ENCODE measurements at regions not wholly inside any gene's neighbourhood (a gene's known extent, or its start where the extent isn't known, plus 50 kb on each side); places are given as distances from the start of the nearest gene placed in this dataset.

GRCh38 chr6:41432280-41432679 is 96.9 kb downstream of the NCR2 start:
- TF ChIP-seq EZH2phosphoT487 (IDR thresholded peaks at IDR 0.05; ENCODE audit: insufficient read depth, low read depth): no peak
- no peak for TF ChIP-seq EZH2 (IDR thresholded peaks at IDR 0.05; ENCODE audit: insufficient read depth, poor library complexity, severe bottlenecking)
